ENCODE measurements at regions not wholly inside any gene's neighbourhood (a gene's known extent, or its start where the extent isn't known, plus 50 kb on each side); places are given as distances from the start of the nearest gene placed in this dataset.

GRCh38 chr3:146672941-146673340, 67.8 kb upstream of the PLSCR5 start:
- DNase-seq = no peak
- in situ Hi-C loops (cut with HindIII; ENCODE audit: low pct_ligation_motif_present, low pct_unique_long_range_greater_than_20kb, low sequenced_read_pairs) = no loop called here

GRCh38 chr3:146664403-146664802, 59.3 kb upstream of the PLSCR5 start:
- in situ Hi-C loops (cut with HindIII; ENCODE audit: low pct_ligation_motif_present, low pct_unique_long_range_greater_than_20kb, low sequenced_read_pairs) = no loop called here
- DNase-seq = no peak

- DNase-seq = no peak
Measured at GRCh38 chr3:146658841-146659240, 53.7 kb upstream of the PLSCR5 start.

GRCh38 chr3:146655333-146655996, 50.3 kb upstream of the PLSCR5 start:
- in situ Hi-C loops (cut with HindIII; ENCODE audit: low pct_ligation_motif_present, low pct_unique_long_range_greater_than_20kb, low sequenced_read_pairs) = no loop called here
- DNase-seq = no peak

More at GRCh38 chr3:146658841-146659240, 53.7 kb upstream of the PLSCR5 start:
- in situ Hi-C loops (cut with HindIII; ENCODE audit: low pct_ligation_motif_present, low pct_unique_long_range_greater_than_20kb, low sequenced_read_pairs) = no loop called here
